Left lung (tissue), 4 donors: ENCODE measurements at regions not wholly inside any gene's neighbourhood (a gene's known extent, or its start where the extent isn't known, plus 50 kb on each side); places are given as distances from the start of the nearest gene placed in this dataset.

Source experiments
- ATAC-seq: fragments of 200-7000 bp; cut with Tn5 transposase; one replicate; pipeline ENCODE4 v1.9.1; 2020; ENCODE audit warnings: moderate library complexity
- DNase-seq, 4 donors: peaks; one replicate each; pipeline ENCODE4 v3.0.0-alpha.2; 2013 to 2020
- H3K27ac ChIP-seq, 2 donors: fragments of 200-600 bp; sonication (generic) in 1 of 2; one replicate each; pipeline versions ENCODE4 v1.5.0 to v1.8.0; 2020 to 2021
- H3K27me3 ChIP-seq, 2 donors: fragments of 200-600 bp; sonication (generic) in 1 of 2; one replicate each; pipeline versions ENCODE4 v1.5.0 to v1.8.0; 2020 to 2021
- H3K36me3 ChIP-seq, 2 donors: fragments of 200-600 bp; sonication (generic) in 1 of 2; one replicate each; pipeline versions ENCODE4 v1.5.0 to v1.8.0; 2020 to 2021
- H3K4me1 ChIP-seq, 2 donors: fragments of 200-600 bp; one replicate each; pipeline ENCODE4 v1.8.0; 2021
- H3K4me3 ChIP-seq, 2 donors: fragments of 200-600 bp; sonication (generic) in 1 of 2; one replicate each; pipeline versions ENCODE4 v1.5.0 to v1.8.0; 2020 to 2021; ENCODE audit warnings: mild to moderate bottlenecking in 1 of 2
- H3K9me3 ChIP-seq, 2 donors: fragments of 200-600 bp; sonication (generic) in 1 of 2; one replicate each; pipeline versions ENCODE4 v1.5.0 to v1.8.0; 2020 to 2021
- CTCF ChIP-seq, 2 donors: fragments of 200-600 bp; sonication (generic) in 1 of 2; IDR thresholded peaks; one replicate each; pipeline versions ENCODE4 v1.5.0 to v1.8.0; 2021; ENCODE audit warnings: antibody characterized with exemption in 2 of 2
- intact Hi-C, 2 donors: fragments of 100-400 bp; cut with DNase I; formaldehyde crosslinking; loops; one replicate each; pipeline versions ENCODE4 v1.11.2 to v1.14.2; 2022
- donor health status: DM: no; HTN: yes; CAD: no.
- donor health status: DM: no; HTN: no; CAD: no.

GRCh38 chr7:131883769-131884168, 327.3 kb upstream of the PODXL start:
- H3K27me3 ChIP-seq: peaks cover 0 to 14% of the 10 kb centered on the region in 2 donors

DNA sequence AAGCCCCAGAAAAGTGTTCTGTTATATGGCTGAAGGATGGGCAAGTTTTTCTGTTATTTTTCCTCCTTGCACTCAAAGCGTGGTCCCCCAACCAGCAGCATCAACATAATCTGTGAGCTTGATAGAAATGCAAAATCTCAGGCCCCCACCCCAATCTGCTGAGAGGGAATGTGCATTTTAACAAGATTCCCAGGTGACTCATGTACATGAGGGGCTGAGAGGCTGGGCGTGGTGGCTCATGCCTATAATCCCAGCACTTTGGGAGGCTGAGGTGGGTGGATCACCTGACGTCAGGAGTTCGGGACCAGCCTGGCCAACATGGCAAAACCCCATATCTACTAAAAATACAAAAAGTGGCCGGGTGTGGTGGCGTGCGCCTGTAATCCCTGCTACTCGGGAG, 326.8 kb upstream of the PODXL start:
- ATAC-seq: no peak
- no peak for TF ChIP-seq CTCF (IDR thresholded peaks at IDR 0.05)

More at GRCh38 chr7:131883769-131884168, 327.3 kb upstream of the PODXL start:
- intact Hi-C loops: no loop called here
- no peak for DNase-seq
- ATAC-seq: no peak
- H3K9me3 ChIP-seq: peaks cover 0 to 14% of the 10 kb centered on the region in 2 donors
- no peak overlapping the region for H3K4me3 ChIP-seq
- no peaks in the 10 kb centered on the region for H3K36me3 ChIP-seq
- H3K4me1 ChIP-seq: no peaks in the 10 kb centered on the region
- no peak overlapping the region for H3K27ac ChIP-seq
- TF ChIP-seq CTCF (IDR thresholded peaks at IDR 0.05): no peak

GRCh38 chr7:131882321-131882720, 325.9 kb upstream of the PODXL start:
- Histone ChIP-seq H3K27me3 (peaks cover 0 to 4% of the 10 kb centered on the region in 2 donors), H3K4me1 (no peaks in the 10 kb centered on the region), H3K9me3 (peaks cover 0 to 14% of the 10 kb centered on the region in 2 donors), H3K27ac (no peak overlapping the region), H3K36me3 (no peaks in the 10 kb centered on the region), H3K4me3 (no peak overlapping the region)
- TF ChIP-seq CTCF (IDR thresholded peaks at IDR 0.05): no peak
- DNase-seq (no peak), ATAC-seq (no peak)
- intact Hi-C loops: no loop called here

More for the DNA sequence above, 326.8 kb upstream of the PODXL start:
- Histone ChIP-seq H3K4me1 (no peaks in the 10 kb centered on the region), H3K27me3 (peaks cover 0 to 8% of the 10 kb centered on the region in 2 donors), H3K36me3 (no peaks in the 10 kb centered on the region), H3K27ac (no peak overlapping the region), H3K9me3 (peaks cover 0 to 14% of the 10 kb centered on the region in 2 donors), H3K4me3 (no peak overlapping the region)
- intact Hi-C loops: no loop called here
- DNase-seq: no peak

GRCh38 chr7:131880078-131880477, 323.6 kb upstream of the PODXL start:
- no peak overlapping the region for H3K4me3 ChIP-seq

GRCh38 chr7:131879424-131879823, 323.0 kb upstream of the PODXL start:
- Histone ChIP-seq H3K4me3 (no peak overlapping the region), H3K27ac (no peak overlapping the region), H3K9me3 (no peaks in the 10 kb centered on the region), H3K27me3 (peaks cover 0 to 4% of the 10 kb centered on the region in 2 donors), H3K4me1 (no peaks in the 10 kb centered on the region), H3K36me3 (no peaks in the 10 kb centered on the region)
- TF ChIP-seq CTCF (IDR thresholded peaks at IDR 0.05): no peak
- no peak for DNase-seq
- intact Hi-C loops: no loop called here
- ATAC-seq: no peak

More at GRCh38 chr7:131880078-131880477, 323.6 kb upstream of the PODXL start:
- Histone ChIP-seq H3K27ac (no peak overlapping the region), H3K27me3 (peaks cover 0 to 4% of the 10 kb centered on the region in 2 donors), H3K36me3 (no peaks in the 10 kb centered on the region), H3K4me1 (no peaks in the 10 kb centered on the region), H3K9me3 (peaks cover 0 to under 1% of the 10 kb centered on the region in 2 donors)
- DNase-seq (no peak), ATAC-seq (no peak)
- no peak for TF ChIP-seq CTCF (IDR thresholded peaks at IDR 0.05)
- intact Hi-C loops: no loop called here
